ENCODE measurements at regions not wholly inside any gene's neighbourhood (a gene's known extent, or its start where the extent isn't known, plus 50 kb on each side); places are given as distances from the start of the nearest gene placed in this dataset.
"Not testable (repeated sequence)": the region's sequence is repeated elsewhere in the genome, so short reads cannot be mapped to it uniquely, and the experiment has no call there.

DNA sequence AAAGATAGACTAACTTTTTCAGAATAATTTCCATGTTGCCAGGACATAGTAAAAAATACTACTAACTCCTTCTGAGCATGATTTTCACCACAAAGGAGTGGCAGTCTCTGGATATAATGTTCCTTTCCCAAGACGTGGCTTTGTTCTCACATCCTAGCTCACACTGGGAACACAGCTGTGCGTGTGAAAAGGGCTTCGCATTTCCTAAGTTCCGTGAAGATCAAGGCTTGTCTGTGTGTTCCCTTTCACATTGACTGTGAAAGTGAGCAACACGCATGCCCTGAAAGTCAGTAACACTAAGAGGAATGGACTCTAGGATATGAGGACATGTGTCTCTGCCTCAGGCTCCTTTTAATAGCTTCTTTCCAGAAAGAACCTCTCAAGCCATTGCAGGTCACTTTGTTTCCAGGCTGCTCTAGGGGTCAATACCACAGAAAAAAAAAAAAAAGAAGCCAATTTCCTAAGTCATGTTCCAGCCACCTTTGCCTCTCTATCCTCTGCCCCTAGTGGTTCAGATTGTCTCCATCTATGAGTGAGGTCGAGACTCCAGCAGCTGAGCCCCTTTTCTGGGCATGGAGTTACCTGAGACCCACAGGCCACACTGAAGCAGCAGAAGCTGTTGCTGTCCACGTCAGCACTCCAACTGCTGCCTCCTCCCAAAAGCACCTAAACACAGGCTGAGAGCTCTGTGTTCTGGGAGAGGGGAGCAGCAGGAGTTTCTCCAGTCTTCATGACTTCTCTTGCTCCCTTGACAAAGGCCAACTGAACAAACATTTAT lies 355.9 kb downstream of the RSL24D1 start:
- no peak for DNase-seq

DNA sequence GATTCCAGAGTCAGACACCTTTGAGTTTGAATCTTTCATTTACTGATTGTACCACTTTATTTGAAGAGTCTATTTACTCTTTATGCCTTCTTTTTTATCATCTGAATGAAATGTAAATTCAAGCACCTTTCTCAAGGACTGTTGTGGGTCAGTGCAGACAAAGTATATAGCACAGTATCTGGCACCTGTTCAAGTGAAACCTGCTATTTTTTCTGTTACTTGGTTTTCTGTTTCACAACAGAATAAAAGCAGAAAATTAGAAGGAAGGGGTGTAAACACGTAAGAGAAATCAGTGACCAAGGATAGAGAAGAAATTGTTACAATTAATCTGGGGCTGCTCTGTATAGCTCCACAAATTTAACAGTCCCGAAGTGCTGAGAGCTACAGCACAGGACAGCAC lies 357.4 kb downstream of the RSL24D1 start:
- no peak for DNase-seq

DNA sequence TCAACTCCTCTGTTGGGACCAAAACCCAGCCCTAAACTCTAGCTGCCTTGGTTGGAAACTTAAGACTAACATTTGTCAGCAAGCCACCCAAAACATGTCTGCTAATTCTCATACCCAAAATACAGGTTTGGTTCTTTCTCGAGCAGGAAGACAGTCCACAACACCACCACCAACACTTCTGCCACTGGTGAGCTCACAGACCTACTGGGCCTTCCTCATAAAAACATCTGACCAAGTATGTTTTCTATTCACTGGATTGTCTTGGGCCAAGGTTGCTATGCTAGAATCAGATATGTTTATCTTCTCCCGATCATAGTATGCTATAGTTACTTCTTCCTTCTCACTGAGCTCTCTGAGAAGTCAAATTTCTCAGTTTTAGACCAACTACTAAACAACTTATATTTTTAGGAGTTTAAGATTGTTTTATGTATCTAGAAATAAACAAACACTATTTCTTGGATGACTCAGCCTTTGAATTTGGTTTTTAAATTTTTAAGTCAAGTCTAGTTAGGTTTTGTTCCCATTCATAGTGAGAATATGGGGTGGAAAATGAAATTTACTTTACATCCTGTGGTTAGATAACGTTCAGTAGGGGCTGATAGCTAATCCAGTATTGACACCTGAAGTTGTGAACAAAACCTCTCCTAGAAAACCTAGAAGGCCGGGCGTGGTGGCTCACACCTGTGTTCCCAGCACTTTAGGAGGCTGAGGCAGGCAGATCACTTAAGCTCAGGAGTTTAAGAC lies 360.5 kb downstream of the RSL24D1 start:
- no peak for DNase-seq

DNA sequence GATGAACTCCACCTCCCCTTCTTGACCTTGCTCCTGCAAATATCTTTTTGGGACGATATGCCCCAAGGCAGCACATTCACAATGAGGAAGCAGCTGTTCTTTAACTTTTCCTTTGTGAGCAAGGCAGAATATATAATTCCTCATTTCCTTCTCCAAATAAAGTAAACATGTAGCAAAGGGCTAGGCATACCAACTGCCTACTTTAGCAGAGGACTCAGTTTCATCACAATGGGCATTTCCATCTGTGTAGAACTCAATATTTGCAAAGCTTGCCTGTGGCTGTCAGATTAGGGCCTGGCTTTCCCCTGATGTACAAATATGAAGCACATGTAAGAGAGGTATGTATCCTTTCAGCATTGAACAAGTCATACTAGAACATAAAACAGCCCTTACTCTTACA lies 366.9 kb downstream of the RSL24D1 start:
- DNase-seq = no peak

DNA sequence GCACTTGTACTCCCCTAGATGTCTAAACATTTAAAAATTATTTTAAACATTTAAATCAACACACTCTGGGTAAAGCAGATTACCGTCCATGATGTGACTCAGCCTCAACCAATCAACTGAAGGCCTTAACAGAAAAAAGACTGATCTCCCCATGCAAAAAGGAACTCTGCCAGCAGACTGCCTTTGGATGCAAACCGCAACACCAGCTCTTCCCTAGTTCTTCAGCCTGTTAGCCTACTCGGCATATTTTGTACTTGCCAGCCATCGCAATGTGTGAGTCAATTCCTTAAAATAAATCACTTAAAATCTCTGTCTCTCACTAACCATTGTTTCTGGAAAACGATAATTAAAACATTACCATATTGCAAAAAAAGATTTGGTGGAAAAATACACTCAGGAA lies 375.9 kb downstream of the RSL24D1 start:
- DNase-seq = no peak

DNA sequence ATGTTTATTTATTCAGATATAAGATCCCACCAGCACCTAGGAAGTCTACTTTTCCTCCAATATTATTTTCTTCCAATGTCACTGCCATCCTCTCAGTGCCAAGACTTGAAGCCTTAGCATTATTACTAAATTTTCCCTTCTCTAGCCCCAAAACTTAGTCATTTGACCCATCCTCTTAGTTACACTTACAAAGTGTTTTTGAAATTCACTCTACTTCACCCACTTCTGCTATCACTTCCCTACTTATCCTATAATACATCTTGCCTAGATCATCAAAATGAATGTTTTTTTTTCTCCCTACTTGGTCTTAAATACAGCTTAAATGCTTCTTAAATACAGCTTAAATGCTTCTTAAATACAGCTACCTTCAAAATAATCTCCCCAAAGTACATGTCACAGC lies 376.6 kb downstream of the RSL24D1 start:
- no peak for DNase-seq

DNA sequence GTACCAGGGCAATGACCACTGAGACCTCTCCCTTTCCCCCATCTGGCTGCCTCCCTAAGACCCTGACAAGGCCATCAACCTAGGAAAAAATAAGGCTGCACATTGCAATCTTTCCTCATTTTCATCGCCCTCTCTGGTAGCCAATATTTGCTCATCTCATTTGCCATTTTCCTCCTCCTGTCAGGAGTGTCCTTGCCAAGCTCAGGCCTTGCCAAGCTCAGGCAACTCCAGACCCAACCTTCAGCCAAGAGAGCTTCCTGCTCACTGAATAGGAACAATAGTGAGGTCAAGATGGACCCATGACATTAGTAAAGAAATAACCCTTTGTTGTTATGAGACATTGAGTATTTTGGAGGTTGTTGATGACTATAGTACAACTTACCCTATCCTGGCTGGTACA lies 380.3 kb downstream of the RSL24D1 start:
- no peak for DNase-seq

DNA sequence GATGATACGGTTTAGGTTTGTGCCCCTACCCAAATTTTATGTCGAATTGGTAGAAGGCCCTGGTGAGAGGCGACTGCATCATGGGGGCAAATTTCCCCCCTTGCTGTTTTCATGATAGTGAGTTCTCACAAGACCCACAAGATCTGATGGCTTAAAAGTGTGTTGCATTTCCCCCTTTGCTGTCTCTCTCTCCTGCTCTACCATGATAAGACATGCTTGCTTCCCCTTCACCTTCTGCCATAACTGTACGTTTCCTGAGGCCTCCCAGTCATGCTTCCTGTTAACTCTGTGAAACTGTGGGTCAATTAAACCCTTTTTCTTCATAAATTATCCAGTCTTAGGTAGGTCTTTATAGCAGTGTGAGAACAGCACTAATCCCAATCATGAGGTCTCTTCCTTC lies 381.2 kb downstream of the RSL24D1 start:
- DNase-seq = no peak

DNA sequence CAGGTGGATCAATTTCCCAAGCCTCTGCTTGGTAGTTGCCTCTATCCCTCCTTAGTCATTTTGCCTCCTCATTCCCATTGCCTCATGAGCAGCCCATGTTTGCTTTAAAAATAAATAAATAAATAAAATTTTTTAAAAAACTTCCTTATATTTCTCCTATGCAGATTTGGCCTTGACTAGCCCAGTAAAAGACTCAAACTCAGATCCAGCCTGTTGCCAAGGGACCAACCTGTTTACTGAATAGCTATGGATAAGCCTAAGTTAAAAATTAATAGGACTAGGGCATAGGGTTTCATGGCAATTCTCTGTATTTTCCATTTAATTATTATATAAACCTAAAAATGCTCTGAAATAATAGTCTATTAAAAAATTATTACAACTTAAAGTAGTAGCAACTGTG lies 384.4 kb downstream of the RSL24D1 start:
- no peak for DNase-seq

DNA sequence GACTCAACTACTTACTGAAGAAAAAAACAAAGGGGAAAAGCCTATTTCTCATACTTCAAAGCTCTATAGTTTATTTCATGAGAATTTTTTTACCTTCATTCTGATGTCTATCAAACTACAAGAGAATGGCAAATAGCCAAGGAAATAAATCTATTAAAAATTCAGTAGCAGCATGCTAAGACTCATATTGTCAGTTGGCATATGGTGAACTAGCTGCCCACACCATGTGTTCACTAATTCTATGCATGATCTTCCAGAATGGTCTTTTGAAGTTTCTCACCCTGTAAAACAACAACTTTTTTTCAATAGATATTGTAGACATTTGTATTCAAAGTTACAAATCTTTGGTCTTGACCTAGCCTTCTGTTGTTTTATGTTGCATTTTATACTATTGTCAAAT lies 386.2 kb downstream of the RSL24D1 start:
- DNase-seq = no peak

DNA sequence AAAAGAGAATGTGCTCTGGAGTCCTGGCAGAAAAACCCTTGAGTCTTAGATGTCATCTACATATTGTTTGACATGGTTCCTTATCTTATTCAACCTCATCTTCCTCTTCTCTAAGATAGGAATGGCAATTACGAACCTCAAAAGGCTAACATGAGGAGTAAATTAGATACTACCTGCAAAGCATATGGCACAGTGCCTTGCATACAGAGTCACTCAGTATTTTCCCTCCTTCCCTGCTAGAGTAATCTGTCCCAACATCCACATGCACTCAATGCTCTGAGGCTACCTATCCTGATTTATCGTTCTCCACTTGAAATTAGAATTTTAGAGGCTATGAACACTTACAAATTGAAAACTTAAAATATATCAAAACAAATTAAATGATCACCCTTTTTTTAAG lies 386.7 kb downstream of the RSL24D1 start:
- no peak for DNase-seq

DNA sequence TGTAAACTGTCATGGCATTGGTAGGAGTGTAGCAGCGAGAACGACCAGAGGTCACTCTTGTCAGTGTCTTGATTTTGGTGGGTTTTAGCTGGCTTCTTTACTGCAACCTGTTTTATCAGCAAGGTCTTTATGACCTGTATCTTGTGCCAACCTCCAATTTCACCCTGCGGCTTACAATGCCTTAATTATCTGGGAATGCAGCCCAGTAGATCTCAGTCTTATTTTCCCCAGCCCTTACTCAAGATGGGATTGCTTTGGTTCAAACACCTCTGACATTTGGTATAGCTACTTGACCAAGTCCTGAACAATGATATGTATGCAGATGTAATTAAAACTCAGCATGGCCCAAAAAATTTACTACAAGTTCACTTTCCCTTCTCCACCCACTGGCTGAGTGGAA lies 388.4 kb downstream of the RSL24D1 start:
- DNase-seq = no peak

DNA sequence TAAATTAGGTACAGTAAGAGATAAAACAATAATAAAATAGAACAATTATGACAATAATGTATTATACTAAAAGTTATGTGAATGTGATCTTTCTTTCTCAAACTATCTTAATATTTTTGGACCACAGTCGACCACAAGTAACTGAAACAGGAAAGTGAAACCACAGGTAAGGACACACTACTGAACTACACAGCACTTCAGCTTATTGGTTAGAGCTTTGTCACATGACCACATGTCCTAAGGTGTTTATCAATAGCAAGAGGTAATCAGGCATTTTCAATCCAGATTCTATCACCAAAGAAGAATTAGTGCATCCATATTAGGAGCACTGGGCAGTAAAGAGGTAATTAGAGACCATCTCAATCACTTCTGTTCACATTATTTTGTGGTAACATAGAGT lies 392.8 kb downstream of the RSL24D1 start:
- no peak for DNase-seq

DNA sequence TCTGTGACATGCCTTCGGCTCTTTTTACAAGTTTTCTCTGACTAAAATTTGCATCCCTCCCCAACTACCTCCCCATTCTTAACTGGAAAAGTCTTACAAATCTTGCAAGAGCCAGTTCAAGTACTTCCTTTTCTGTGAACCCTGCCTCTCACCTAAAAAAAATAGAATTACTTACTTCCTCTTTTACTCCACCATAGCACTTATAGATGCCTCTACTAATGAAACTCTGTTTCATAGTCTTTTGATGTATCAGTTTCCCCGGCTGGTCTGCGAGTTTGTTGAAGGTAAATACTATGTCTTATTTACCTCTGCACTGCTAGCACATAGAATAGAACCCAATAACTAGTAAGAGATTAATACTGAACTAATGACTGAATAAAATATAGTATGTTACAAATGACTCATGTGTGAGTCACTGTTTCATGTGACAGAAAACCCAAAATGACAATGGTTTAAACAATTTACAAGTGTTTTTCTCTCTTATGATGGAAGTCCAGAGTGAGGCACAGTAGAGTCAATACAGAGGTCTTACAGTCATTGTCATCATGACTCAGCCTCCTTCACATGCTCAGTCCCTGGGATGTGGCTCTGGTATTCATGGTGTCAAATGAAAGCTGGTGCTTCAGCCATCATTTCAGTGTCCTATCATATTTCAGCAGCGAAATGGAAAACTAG lies 393.5 kb downstream of the RSL24D1 start:
- no peak for DNase-seq

DNA sequence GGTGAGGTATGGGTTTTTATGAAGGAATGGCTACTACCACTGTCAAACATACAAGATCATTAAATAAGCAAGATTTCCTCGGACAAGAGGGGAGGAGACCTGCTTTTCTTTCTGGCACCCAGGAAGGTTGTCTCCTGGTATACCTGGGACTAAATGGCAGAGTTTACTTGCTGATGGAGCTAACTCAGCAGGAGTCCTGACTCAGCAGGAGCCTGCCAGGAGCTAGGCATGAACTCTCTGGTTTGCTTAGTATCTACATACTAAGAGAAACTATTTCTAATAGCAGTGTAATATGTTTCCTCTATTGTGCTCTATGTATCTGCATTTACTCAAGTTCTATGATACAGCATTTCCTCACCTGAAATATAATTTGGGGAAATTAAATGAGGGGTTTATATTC lies 404.2 kb downstream of the RSL24D1 start:
- no peak for DNase-seq

DNA sequence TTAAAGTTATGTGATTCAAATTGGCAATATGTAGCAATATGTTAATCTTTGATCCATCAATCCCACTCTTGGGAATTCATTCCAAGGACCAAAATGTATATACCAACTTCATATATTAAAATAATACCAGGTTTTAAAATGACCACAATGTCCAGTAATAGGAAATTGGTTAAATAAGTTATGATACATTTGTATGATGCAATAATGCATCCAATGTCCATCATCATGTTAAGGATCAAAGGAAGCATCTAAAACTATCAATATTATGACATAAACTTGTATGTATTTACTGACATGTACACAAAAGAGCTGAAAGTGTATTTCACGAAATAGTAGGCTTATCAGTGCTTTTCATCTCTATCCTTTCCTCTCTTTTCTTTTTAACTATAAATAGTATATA lies 406.0 kb downstream of the RSL24D1 start:
- DNase-seq = no peak

DNA sequence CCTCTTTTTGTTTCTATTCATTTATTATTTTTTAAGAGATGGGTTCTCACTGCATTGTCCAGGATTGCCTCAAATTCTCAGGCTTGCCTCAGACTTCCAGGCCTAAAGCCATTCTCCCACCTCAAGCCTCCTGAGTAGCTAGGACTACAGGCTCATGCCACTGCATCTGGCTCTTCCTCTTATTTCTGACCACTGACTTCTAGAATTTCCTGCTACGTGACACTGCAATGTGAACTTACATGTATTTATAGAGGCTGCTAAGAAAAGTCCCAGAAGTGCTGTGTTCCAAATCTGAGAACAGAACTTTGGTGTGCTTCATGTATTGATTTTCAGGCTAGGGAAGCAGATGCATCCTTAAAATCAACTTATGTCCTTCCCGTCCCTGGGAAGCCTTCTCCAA lies 407.4 kb downstream of the RSL24D1 start:
- DNase-seq = no peak

DNA sequence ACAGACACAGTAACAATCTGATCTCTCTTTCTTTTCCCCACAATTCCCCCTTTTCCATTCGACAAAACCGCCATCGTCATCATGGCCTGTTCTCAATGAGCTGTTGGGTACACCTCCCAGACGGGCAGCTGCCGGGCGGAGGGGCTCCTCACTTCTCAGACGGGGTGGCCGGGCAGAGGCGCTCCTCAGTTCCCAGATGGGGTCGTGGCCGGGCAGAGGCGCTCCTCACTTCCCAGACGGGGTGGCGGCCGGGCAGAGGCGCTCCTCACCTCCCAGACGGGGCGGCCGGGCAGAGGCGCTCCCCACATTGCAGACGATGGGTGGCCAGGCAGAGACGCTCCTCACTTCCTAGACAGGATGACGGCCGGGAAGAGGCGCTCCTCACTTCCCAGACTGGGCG lies 415.5 kb downstream of the RSL24D1 start:
- not testable (repeated sequence) for DNase-seq

DNA sequence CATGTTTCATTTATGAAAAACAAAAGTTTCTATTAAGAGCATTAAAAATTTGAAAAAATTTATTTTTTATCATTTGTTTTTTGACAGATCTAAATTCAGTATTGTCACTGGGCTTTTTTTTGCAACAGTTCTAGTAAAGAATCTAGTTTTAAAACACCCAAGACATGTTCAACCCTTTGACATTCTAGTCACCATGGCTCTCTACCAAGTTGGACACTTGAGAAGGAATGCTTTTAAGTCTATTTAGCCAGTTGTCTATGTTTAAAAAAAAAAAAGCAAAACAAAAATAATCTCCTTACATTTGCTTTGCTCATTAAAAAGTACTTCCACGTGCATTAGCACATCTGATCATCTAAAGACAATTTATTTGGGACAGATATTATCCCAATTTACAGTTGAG lies 417.5 kb downstream of the RSL24D1 start:
- DNase-seq = no peak

DNA sequence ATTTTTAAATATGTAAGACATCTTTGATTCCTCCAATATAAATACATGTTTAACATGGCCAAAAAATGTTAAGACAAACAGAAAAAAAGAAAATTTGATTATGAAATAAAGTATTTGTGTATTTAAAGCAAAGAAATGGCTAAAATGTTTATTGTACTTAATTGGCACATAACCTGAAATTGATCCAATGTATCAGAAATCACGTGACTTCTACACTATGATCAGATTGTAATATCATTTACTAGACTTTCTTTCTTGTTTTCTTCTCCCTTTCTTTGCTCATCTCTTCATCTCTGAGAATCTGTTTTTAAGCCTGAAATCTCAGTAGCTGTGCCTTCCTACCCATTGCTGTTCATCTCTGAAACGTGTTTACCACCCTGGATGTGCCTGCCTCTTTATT lies 420.3 kb downstream of the RSL24D1 start:
- DNase-seq = no peak

DNA sequence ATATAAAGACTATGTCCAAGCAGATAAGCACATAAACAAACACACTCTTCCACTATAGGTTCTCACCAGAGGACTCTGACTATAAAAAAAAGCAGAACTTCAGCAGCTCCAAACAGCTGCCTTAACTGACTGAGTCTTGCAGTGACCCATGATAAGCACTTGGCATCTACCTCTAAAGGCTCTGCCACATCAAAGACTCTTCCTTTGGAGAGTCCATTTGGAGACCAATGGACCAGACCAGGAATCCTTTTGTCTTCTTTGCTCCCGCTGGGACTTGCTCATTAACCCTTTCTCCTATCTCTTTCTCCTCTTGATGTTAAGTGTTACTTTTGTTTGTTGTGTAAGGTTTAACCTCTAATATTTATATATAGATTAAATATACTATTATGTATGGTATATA lies 424.1 kb downstream of the RSL24D1 start:
- no peak for DNase-seq

DNA sequence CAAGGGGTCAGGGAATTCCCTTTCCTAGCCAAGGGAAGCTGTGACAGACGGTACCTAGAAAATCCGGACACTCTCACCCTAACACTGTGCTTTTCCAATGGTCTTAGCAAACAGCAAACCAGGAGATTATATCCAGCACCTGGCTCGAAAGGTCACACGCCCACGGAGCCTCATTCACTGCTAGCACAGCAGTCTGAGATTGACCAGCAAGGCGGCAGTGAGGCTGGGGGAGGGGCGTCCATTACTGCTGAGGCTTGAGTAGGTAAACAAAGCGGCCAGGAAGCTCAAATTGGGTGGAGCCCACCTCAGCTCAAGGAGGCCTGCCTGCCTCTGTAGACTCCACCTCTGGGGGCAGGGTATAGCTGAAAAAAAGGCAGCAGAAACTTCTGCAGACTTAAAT lies 447.3 kb downstream of the RSL24D1 start:
- not testable (repeated sequence) for DNase-seq

DNA sequence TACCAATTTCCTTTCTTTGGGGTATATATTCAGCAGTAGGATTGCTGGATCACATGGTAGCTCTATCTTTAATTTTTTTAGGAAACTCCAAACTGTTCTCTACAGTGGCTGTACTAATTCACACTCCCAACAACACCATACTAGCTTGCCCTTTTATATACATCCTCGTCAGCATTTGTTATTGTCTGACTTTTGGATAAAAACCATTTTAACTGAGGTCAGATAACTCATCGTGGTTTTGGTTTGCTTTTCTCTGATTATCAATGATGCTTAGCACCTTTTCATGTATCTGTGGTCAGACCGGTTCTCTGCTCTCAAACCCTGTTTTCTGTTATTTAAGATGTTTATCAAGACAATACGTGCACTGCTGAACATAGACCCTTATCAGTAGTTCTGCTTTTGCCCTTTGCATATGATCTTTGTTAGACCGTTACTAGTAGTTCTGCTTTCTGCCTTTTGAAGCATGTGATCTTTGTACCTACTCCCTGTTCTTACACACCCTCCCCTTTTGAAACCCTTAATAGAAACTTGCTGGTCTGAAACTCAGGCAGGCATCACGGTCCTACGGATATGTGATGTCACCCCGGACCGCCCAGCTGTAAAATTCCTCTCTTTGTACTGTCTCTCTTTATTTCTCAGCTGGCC lies 474.3 kb downstream of the RSL24D1 start:
- DNase-seq = no peak

Data from skin of body (tissue), 1 donor.